ENCODE measurements at regions not wholly inside any gene's neighbourhood (a gene's known extent, or its start where the extent isn't known, plus 50 kb on each side); places are given as distances from the start of the nearest gene placed in this dataset.

GRCh38 chr3:72050771-72051170, 265.8 kb upstream of the PROK2 start:
- no peak for TF ChIP-seq CTCF (IDR thresholded peaks at IDR 0.05)
- TF ChIP-seq POLR2A (IDR thresholded peaks at IDR 0.05), result no peak
